ENCODE measurements at regions not wholly inside any gene's neighbourhood (a gene's known extent, or its start where the extent isn't known, plus 50 kb on each side); places are given as distances from the start of the nearest gene placed in this dataset.

- TF ChIP-seq RBBP5 (IDR thresholded peaks at IDR 0.05; ENCODE audit: borderline replicate concordance, low read depth, low read length) (no peak), GTF2F1 (IDR thresholded peaks at IDR 0.05; ENCODE audit: borderline replicate concordance, low read depth, low read length) (no peak), SP1 (IDR thresholded peaks at IDR 0.05; ENCODE audit: low read depth, low read length) (no peak), SIX5 (IDR thresholded peaks at IDR 0.05; ENCODE audit: low read depth, low read length) (no peak)
Measured at GRCh38 chr6:125444006-125444923, 142.5 kb upstream of the HDDC2 start (continued).

All from H1 (cell line).